ENCODE measurements at regions not wholly inside any gene's neighbourhood (a gene's known extent, or its start where the extent isn't known, plus 50 kb on each side); places are given as distances from the start of the nearest gene placed in this dataset.

DNA sequence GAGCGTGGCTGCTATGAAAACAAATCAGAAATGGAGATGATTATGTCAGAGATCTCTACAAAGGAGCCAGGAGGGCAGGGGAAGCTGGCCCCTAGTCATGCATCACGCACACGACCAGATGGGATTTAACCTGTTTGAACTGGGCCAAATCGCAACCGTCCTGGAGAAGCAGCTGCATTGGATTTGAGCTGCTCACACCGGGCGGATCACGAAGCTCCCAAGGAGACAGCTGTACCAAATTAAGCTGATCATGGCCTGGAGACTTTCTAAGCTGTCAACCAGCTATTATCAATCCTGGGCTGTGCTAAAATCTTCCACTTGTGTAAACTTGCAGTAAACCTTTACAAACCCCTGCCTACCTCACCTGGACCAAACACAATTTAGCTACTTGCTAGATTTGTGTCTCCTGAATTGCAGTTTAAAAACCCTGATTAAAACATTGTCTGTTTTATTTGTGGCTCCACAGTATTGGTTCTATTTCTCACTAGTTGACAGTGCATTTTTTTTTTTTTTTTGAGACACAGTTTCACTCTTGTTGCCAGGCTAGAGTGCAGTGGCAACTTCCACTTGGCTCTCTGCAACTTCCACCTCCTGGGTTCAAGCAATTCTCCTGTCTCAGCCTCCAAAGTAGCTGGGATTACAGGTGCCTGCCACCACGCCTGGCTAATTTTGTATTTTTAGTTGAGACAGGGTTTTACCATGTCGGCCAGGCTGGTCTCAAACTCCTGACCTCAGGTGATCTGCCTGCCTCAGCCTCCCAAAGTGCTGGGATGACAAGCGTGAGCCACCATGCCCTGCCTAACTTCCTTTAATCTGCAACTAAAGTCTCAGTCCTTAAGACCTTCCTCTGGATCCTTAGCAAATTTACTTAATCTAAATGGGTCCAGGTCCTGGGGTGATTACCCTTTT is 98.3 kb upstream of the GRIN2A start:
- TF ChIP-seq HES2 (IDR thresholded peaks at IDR 0.05) = no peak
- no peak for TF ChIP-seq POLR2A (IDR thresholded peaks at IDR 0.05; ENCODE audit: low read length)
- no peak for TF ChIP-seq HEYL (CRISPR knock-in tag; IDR thresholded peaks at IDR 0.05)
- TF ChIP-seq, protein P1, sequence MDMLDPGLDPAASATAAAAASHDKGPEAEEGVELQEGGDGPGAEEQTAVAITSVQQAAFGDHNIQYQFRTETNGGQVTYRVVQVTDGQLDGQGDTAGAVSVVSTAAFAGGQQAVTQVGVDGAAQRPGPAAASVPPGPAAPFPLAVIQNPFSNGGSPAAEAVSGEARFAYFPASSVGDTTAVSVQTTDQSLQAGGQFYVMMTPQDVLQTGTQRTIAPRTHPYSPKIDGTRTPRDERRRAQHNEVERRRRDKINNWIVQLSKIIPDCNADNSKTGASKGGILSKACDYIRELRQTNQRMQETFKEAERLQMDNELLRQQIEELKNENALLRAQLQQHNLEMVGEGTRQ (IDR thresholded peaks at IDR 0.05) = no peak
- no peak for TF ChIP-seq NR3C1 (IDR thresholded peaks at IDR 0.05)
- TF ChIP-seq HDAC2 (IDR thresholded peaks at IDR 0.05) = no peak
- TF ChIP-seq, protein P2, sequence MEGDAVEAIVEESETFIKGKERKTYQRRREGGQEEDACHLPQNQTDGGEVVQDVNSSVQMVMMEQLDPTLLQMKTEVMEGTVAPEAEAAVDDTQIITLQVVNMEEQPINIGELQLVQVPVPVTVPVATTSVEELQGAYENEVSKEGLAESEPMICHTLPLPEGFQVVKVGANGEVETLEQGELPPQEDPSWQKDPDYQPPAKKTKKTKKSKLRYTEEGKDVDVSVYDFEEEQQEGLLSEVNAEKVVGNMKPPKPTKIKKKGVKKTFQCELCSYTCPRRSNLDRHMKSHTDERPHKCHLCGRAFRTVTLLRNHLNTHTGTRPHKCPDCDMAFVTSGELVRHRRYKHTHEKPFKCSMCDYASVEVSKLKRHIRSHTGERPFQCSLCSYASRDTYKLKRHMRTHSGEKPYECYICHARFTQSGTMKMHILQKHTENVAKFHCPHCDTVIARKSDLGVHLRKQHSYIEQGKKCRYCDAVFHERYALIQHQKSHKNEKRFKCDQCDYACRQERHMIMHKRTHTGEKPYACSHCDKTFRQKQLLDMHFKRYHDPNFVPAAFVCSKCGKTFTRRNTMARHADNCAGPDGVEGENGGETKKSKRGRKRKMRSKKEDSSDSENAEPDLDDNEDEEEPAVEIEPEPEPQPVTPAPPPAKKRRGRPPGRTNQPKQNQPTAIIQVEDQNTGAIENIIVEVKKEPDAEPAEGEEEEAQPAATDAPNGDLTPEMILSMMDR (IDR thresholded peaks at IDR 0.05) = no peak
- no peak for TF ChIP-seq BHLHE40 (IDR thresholded peaks at IDR 0.05; ENCODE audit: low read depth, low read length)
- no peak for TF ChIP-seq JUN (IDR thresholded peaks at IDR 0.05)
- no peak for TF ChIP-seq KDM1A (IDR thresholded peaks at IDR 0.05; ENCODE audit: low read depth)
